HG03064 (cell line): ENCODE measurements at regions not wholly inside any gene's neighbourhood (a gene's known extent, or its start where the extent isn't known, plus 50 kb on each side); places are given as distances from the start of the nearest gene placed in this dataset.

ENCODE experiments used
- ATAC-seq: cut with Tn5 transposase; IDR thresholded peaks from one replicate; pipeline ENCODE4 v1.9.1; 2021; ENCODE audit warnings: low read depth; ENCODE audit not compliant: unreplicated experiment

DNA sequence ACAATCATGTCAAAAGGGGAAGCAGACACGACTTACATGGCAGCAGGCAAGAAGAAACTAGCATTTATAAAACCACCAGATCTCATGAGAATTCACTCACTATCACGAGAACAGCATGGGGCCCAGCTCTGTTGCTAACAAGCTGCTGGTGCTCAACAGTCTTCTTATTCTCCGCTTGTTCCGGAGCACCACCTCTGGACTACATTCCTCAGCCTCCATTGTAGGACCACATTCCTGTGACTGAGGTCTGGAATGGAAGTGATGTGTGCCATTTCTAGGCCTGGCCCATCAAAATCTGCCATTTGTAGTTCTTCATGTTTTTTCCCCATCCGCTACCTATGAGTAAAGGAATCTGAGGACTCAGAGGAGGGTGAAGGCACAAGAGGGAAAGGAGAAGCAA lies 111.5 kb upstream of the PTCHD1 start:
- ATAC-seq: no peak

DNA sequence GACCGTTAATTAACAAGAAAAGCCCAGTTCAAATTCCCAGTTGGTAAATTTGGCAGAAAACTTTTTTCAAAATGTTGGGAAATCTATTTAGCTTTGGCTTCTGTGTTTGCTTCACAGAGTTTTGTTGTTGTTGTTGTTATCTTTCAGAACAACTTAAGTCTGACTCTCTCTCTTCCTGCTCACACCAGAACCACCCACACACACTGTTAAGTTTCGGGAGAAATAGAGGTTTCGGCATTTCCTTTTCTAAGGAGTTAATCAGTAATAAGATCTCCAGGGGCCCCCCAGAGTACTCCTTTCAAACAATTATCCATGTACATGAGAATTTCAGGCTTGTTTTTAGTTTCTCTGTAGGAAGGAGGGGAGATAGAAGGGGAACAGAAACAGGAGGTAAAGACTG lies 106.2 kb upstream of the PTCHD1 start:
- ATAC-seq: no peak

DNA sequence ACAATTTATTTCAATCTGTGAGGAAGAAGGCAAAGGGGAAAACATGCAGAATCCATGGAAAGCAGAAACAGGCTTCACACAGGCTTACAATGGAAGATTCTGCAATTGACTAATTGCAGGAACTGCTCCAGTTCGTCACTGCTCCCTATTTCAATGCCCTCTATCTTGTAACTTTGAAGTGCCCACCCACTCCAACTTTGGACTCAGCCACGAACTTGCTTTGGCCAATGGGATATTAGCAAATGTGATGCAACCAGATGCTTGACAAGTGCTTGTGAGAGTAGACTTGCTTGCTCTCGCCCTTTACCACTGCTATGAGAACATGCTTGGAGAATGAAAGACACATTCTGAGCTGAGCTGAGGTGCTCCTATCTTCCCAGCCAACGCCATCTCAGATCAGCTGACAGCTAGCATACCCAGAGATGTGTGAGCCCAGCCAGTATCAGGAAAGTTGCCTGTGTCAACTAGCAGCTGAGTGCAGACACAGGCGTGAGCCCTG lies 105.7 kb upstream of the PTCHD1 start:
- no peak for ATAC-seq

DNA sequence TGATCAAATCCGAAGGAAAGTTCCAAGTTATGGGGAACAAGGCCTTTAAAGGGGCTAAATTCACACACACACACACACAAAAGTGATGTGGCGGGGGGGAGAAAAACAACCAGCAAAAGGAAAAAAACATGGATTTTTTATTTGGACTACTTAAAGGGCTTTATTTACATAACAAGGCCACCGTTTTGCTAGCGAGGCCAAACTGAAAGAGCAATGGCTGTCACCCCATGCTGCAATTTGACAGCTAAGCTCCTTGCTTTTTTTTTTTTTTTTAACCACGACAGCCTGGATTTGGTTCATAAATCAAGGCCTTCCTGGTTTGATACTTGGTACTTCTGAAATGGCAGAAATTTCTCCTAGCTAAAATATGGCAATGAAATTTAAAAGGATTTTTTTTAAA lies 99.6 kb upstream of the PTCHD1 start:
- no peak for ATAC-seq

DNA sequence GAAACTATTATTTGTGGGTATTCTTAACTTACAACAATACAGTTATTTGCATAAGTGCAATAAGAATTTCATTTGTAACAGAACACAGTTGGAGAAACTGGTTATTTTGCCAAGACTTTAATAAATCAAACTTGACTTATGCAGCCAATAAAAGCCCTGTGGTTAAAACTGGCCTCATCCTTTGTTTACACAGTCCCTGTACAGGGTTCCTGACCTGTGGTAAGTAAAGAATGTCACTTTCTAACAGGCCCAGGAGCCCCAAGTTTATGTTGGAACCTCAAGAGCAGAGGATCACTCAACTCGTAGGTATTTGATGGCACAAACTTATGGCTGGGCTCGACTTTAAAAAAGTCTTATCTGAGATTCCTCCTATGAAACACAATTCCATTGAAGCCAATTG lies 88.6 kb upstream of the PTCHD1 start:
- no peak for ATAC-seq

DNA sequence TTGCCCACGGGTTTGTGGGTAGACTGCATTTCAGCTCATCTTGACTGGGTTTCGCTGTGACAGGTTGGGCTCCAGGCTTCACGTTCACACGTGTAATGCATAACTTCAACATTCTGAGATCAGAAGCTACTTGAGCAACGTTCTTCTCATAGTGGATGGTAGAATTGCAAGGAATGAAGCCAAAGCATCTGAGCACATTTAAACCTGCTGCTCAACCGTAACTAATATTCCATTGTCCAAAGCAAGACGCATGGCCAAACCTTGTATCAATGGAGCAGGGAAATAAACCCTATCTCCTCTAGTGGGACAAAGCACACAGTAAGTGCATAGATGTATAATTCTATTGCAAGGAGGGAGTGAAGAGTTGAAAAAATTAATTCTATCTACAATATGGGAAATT lies 86.5 kb upstream of the PTCHD1 start:
- ATAC-seq: no peak

DNA sequence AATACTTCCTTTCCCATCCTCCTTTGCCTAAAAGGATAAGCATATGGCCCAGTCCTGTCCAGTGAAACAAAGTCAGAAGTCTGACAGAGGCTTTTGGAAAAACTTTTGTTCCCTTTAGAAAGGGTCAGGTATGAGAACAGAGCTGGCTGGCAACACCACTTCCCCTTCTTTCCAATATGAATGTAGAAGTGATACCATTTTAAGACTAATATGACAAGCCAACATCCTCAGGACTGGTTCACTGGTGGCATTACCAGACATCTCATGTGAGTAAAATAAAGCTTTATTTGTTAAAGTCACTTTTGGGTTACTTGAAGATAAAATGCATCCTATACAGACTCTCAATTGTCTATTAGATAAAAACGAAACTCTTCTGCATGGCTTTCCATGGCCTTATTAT lies 83.6 kb upstream of the PTCHD1 start:
- ATAC-seq: no peak

DNA sequence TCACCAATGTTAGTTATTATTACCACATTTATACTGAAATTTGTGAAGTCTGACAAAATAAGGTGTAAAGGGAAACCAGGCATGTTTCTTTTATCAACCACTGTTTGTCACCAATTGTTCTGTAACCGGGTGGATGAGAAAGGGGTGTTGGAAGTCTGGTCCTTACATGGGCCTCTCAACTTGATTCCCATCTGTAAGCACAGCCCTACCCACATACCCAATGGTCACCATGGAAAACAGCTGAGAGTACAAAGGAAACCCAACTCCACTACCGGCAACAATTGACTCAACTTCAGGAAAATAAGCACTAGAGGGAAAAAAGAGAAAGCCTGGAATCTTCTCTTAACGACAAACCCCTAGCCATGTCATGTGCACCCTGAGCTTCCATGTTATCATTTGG lies 70.8 kb upstream of the PTCHD1 start:
- ATAC-seq: no peak

DNA sequence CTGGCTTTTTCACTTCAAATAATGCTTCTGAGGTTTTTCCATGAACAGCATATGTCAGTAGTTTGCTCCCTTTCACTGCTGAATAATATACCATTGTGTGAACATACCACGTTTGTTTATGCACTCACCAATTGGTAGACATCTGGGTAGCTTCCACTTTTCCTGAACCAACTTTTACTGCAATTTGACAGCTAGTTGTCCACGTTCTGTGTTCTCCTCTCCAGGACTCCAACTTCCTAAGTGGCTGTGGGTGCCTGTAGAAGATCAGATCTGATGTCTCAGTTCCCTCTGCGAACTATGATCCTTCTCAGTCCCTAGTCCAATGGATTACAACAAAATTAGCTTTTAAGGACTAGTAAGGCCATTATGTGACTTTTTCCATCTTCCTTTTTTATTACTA lies 64.7 kb upstream of the PTCHD1 start:
- ATAC-seq: no peak

DNA sequence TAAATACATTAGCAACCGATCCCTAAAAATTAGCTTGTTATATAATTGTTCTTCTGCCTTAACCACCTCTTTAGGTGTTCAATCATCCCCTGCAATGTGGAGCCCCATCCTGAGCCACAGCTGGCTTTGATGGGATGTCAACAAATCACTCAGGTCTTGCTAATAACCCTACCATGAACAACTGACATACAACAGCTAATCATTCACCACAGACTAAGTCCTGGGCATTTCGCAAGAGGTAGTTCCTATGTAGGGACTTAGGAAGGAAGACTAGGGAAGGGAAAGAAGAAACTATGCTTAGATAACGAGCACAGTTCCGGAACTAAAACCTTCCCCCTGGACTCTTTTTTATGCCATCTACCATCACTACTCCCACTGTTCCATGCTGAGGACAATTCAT lies 63.6 kb upstream of the PTCHD1 start:
- no peak for ATAC-seq

DNA sequence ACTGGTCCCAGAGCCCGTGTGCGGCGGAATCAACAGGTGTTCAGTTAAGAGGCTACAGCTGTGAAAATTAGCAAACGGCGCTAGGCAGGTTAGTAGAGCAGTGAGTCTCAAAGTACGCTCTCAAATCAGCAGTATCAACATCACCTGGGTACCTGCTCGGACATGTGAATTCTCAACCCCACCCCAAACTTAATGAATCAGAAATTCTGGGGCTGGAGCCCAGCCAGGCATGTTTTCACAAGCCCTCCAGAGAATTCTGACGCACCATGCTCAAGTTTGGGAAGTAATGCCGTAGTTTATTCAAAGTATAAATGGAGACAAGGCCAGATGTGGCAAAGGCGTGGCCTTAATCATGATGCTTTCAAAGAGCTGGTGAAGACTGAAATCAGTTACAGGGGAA lies 58.2 kb upstream of the PTCHD1 start:
- ATAC-seq: no peak
